IMR-90 (cell line): ENCODE measurements at regions not wholly inside any gene's neighbourhood (a gene's known extent, or its start where the extent isn't known, plus 50 kb on each side); places are given as distances from the start of the nearest gene placed in this dataset.

Experiments
- ATAC-seq: fragments of 200-7000 bp; cut with Tn5 transposase; 2 replicates; pipeline ENCODE4 v1.9.1; 2020; ENCODE audit warnings: low read depth, mild to moderate bottlenecking, moderate library complexity
- BruUV-seq: library from RNA; stranded (reverse); fragments of 400-500 nt; replicated peaks from 2 replicates; lab custom pipeline; 2021; lab: Mats Ljungman, UMichigan
- CTCF ChIA-PET: fragments of 300-600 bp; formaldehyde crosslinking; extraction: SDS; loops from one replicate; lab custom pipeline; 2021; ENCODE audit warnings: antibody characterized with exemption; lab: Yijun Ruan, JAX
- POLR2A ChIA-PET: fragments of 300-600 bp; sonication (Branson Sonifier 250); formaldehyde crosslinking; loops from one replicate; lab custom pipeline; 2022; ENCODE audit warnings: antibody characterized with exemption; ENCODE audit not compliant: unreplicated experiment; lab: Charles Lee
- DNase-seq: peaks from one replicate; pipeline ENCODE4 v3.0.0; 2013
- H2AFZ ChIP-seq: replicated peaks from 2 replicates; pipeline ENCODE3; 2013; ENCODE audit warnings: low read length, mild to moderate bottlenecking; ENCODE audit not compliant: poor library complexity
- H2AK5ac ChIP-seq: 2 replicates; pipeline ENCODE4 v1.6.1; 2013; ENCODE audit warnings: low read depth, low read length, inconsistent platforms
- H2AK9ac ChIP-seq: replicated peaks from 2 replicates; pipeline ENCODE3; 2013; ENCODE audit warnings: mild to moderate bottlenecking, low read depth, low read length, moderate library complexity; ENCODE audit not compliant: poor library complexity
- H2BK120ac ChIP-seq: 2 replicates; pipeline ENCODE4 v1.6.1; 2013; ENCODE audit warnings: low read depth, low read length, inconsistent platforms
- H2BK15ac ChIP-seq: 3 replicates; pipeline ENCODE4 v1.6.1; 2013; ENCODE audit warnings: low read depth, low read length, inconsistent platforms
- H2BK20ac ChIP-seq: 2 replicates; pipeline ENCODE4 v1.6.1; 2013; ENCODE audit warnings: low read depth, mild to moderate bottlenecking, inconsistent platforms, low read length, moderate library complexity
- H2BK5ac ChIP-seq: 2 replicates; pipeline ENCODE4 v1.6.1; 2013; ENCODE audit warnings: mild to moderate bottlenecking, low read depth, low read length, inconsistent platforms; ENCODE audit not compliant: poor library complexity, severe bottlenecking
- H3K14ac ChIP-seq: replicated peaks from 2 replicates; pipeline ENCODE4 v1.6.1; 2013; ENCODE audit warnings: low read depth, low read length, inconsistent platforms
- H3K18ac ChIP-seq: 2 replicates; pipeline ENCODE4 v1.6.1; 2013; ENCODE audit warnings: low read depth, low read length, control low read depth
- H3K23ac ChIP-seq: 2 replicates; pipeline ENCODE4 v1.6.1; 2013; ENCODE audit warnings: low read depth, low read length, inconsistent platforms
- H3K27ac ChIP-seq: 2 replicates; pipeline ENCODE4 v1.5.1; 2013; ENCODE audit warnings: mild to moderate bottlenecking, control low read depth, low read length; ENCODE audit not compliant: insufficient read depth
- H3K27me3 ChIP-seq: 2 replicates; pipeline ENCODE4 v1.6.1; 2013; ENCODE audit warnings: low read length; ENCODE audit not compliant: control insufficient read depth, insufficient read depth
- H3K36me3 ChIP-seq: 2 replicates; pipeline ENCODE4 v1.6.1; 2013; ENCODE audit warnings: low read length, mixed read lengths; ENCODE audit not compliant: control insufficient read depth, insufficient read depth
- H3K4ac ChIP-seq: 2 replicates; pipeline ENCODE4 v1.6.1; 2013; ENCODE audit warnings: low read depth, low read length, inconsistent platforms
- H3K4me1 ChIP-seq: 2 replicates; pipeline ENCODE4 v1.6.1; 2013; ENCODE audit warnings: low read length, mixed read lengths; ENCODE audit not compliant: control insufficient read depth, insufficient read depth
- H3K4me2 ChIP-seq: 2 replicates; pipeline ENCODE4 v1.6.1; 2013; ENCODE audit warnings: low read depth, mild to moderate bottlenecking, control low read depth, low read length, moderate library complexity
- H3K4me3 ChIP-seq: 2 replicates; pipeline ENCODE4 v1.5.1; 2013; ENCODE audit warnings: low read depth, mild to moderate bottlenecking, control low read depth, low read length, moderate library complexity; ENCODE audit not compliant: insufficient read depth
- H3K56ac ChIP-seq: 2 replicates; pipeline ENCODE4 v1.6.1; 2013; ENCODE audit warnings: low read length, inconsistent platforms; ENCODE audit not compliant: insufficient read depth; ENCODE audit errors: extremely low read depth
- H3K79me1 ChIP-seq, 2 experiments: 2 replicates each; pipeline ENCODE4 v1.6.1; 2013; ENCODE audit warnings: low read length in 2 of 2, inconsistent platforms in 1 of 2, low read depth in 1 of 2
- H3K9ac ChIP-seq: 2 replicates; pipeline ENCODE4 v1.6.1; 2013; ENCODE audit warnings: low read depth, low read length, control low read depth
- H3K9me1 ChIP-seq: 2 replicates; pipeline ENCODE4 v1.6.1; 2013; ENCODE audit warnings: low read length, inconsistent platforms; ENCODE audit not compliant: insufficient read depth
- H3K9me3 ChIP-seq: 2 replicates; pipeline ENCODE4 v1.6.1; 2013; ENCODE audit warnings: low read length; ENCODE audit not compliant: control insufficient read depth, insufficient read depth
- H4K20me1 ChIP-seq: 2 replicates; pipeline ENCODE4 v1.6.1; 2013; ENCODE audit warnings: low read length, inconsistent platforms; ENCODE audit not compliant: insufficient read depth
- H4K5ac ChIP-seq: 2 replicates; pipeline ENCODE4 v1.6.1; 2013; ENCODE audit warnings: mild to moderate bottlenecking, low read depth, low read length, control low read depth
- H4K8ac ChIP-seq, 2 experiments: 2 replicates each; pipeline ENCODE4 v1.6.1; 2013; ENCODE audit warnings: low read depth in 2 of 2, low read length in 2 of 2, control low read depth in 1 of 2, inconsistent platforms in 1 of 2
- H4K91ac ChIP-seq: 2 replicates; pipeline ENCODE4 v1.6.1; 2013; ENCODE audit warnings: low read depth, low read length, inconsistent platforms; ENCODE audit not compliant: insufficient read depth
- FOS ChIP-seq: fragments of 150-350 bp; IDR thresholded peaks from 2 replicates; pipeline ENCODE4 v1.6.1; 2016; ENCODE audit warnings: low read depth, low read length
- RAD21 ChIP-seq: IDR thresholded peaks from 2 replicates; pipeline ENCODE4 v1.6.1; 2012; ENCODE audit warnings: low read length, improper control_type of control experiment
- WGBS, 2 experiments: methylation state at CpG; one replicate each; pipeline versions ENCODE4 v1.1.5 to v1.1.7; 2013; ENCODE audit warnings: missing lambda C conversion rate in 2 of 2; ENCODE audit not compliant: insufficient read length in 1 of 2; ENCODE audit errors: extremely low coverage in 2 of 2; 5-methylcytosine and 5-hydroxymethylcytosine counted together
- dilution Hi-C: fragments of 300-500 bp; cut with HindIII; formaldehyde crosslinking; loops from one replicate; pipeline ENCODE4 v1.14.3; 2018; ENCODE audit warnings: low sequenced_read_pairs; ENCODE audit not compliant: unreplicated experiment
- in situ Hi-C: fragments of 300-500 bp; cut with MboI; formaldehyde crosslinking; loops from 3 replicates; pipeline ENCODE4 v1.14.3; 2019; ENCODE audit warnings: low sequenced_read_pairs, inconsistent platforms, mixed read lengths
- intact Hi-C: fragments of 100-400 bp; cut with micrococcal nuclease; formaldehyde crosslinking; loops from 2 replicates; pipeline ENCODE4 v1.10.0; 2022
- TF ChIP-seq, protein P1 (sequence below): fragments of 150-350 bp; IDR thresholded peaks from 2 replicates; pipeline ENCODE4 v1.6.1; 2017; ENCODE audit warnings: mild to moderate bottlenecking, antibody characterized with exemption, low read length, low read depth

DNA sequence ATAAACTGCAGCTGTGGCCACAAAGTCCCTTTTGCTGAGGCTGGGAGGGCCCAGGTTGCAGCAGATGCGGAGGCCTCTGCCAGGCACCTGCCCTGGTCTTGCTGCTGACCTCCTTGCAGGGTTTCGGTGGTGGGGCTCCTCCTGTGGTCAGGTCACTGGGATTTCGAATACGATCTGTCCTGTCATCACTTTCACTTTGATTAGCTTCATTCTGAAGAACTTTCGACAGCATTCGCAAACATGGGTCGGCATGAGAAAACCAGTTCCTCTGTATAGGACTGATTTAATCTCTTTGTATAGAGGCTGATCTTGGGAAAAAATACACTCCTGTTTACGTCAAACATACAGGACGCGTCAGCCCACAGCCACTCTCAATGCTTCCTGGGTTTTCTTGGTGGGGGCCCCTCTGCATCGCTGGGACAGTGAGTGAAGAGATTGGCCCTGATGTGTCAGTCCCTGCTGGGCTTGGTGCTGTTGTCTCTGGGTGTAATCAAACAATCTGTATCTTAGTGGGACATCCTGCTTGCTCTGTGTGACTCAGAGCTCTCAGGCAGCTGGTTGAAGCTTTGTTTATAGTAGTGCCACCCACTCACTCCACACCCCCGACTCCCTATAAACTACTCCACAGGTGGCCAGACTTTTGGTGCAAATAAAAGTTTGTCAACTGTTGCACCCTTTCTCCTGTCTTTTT is 209.4 kb upstream of the CXCR4 start:
- Histone ChIP-seq H3K4ac (no peak overlapping the region), H3K36me3 (no peaks in the 10 kb centered on the region), H3K27ac (no peak overlapping the region), H2AK9ac (no peak overlapping the region), H2BK5ac (no peak overlapping the region), H4K20me1 (no peaks in the 10 kb centered on the region), H3K18ac (no peak overlapping the region), H4K8ac (no peak overlapping the region), H3K79me1 (no peaks in the 10 kb centered on the region), H3K27me3 (no peaks in the 10 kb centered on the region), H4K91ac (no peak overlapping the region), H3K23ac (no peak overlapping the region), H3K14ac (no peak overlapping the region), H3K9me1 (no peaks in the 10 kb centered on the region), H3K9ac (no peak overlapping the region), H3K56ac (no peak overlapping the region), H2BK15ac (no peak overlapping the region), H4K5ac (no peak overlapping the region), H3K4me3 (no peak overlapping the region), H3K9me3 (no peaks in the 10 kb centered on the region; the same call in 1 of the 2 replicates), H2BK20ac (no peak overlapping the region), H2AK5ac (no peak overlapping the region), H3K4me1 (no peaks in the 10 kb centered on the region), H2AFZ (no peak overlapping the region), H2BK120ac (no peak overlapping the region), H3K4me2 (peak overlapping the region; percentile 29)
- ChIA-PET CTCF (interaction anchor here (0.7 kb wide), 1 partner anchor 412 kb away, joined by 4 read pairs; no protein-coding TSS in a partner anchor), POLR2A (no interaction called here)
- intact Hi-C loops, result no loop called here
- ATAC-seq (no peak; the same call in 1 of the 2 replicates), DNase-seq (peak; percentile 53)
- 33% methylated on average over 2 of the region's 12 CpGs; no CpG with 5 or more reads in 1 of the 2 experiments for WGBS, 2 experiments
- in situ Hi-C loops, result no loop called here
- dilution Hi-C loops, result no loop called here
- TF ChIP-seq RAD21 (no peak), FOS (0 out of 2 replicates have a peak, but pooled peaks have one; percentile 2)
- TF ChIP-seq, protein P1, sequence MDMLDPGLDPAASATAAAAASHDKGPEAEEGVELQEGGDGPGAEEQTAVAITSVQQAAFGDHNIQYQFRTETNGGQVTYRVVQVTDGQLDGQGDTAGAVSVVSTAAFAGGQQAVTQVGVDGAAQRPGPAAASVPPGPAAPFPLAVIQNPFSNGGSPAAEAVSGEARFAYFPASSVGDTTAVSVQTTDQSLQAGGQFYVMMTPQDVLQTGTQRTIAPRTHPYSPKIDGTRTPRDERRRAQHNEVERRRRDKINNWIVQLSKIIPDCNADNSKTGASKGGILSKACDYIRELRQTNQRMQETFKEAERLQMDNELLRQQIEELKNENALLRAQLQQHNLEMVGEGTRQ, result no peak
- BruUV-seq, result no TSS peak
